GM19452 (cell line): ENCODE measurements at regions not wholly inside any gene's neighbourhood (a gene's known extent, or its start where the extent isn't known, plus 50 kb on each side); places are given as distances from the start of the nearest gene placed in this dataset.
"Not testable (repeated sequence)": the region's sequence is repeated elsewhere in the genome, so short reads cannot be mapped to it uniquely, and the experiment has no call there.

Source experiments
- ATAC-seq: cut with Tn5 transposase; IDR thresholded peaks from one replicate; pipeline ENCODE4 v1.9.1; 2021; ENCODE audit not compliant: unreplicated experiment

- ATAC-seq: not testable (repeated sequence)
These were observed 235.3 kb downstream of the BCL2L11 start for GRCh38 chr2:111355823-111356511.

- not testable (repeated sequence) for ATAC-seq
These were observed 235.9 kb downstream of the BCL2L11 start for GRCh38 chr2:111356512-111357031.

- not testable (repeated sequence) for ATAC-seq
These were observed 245.4 kb downstream of the BCL2L11 start for GRCh38 chr2:111365986-111366640.

GRCh38 chr2:111366641-111367029 lies 245.9 kb downstream of the BCL2L11 start:
- ATAC-seq: not testable (repeated sequence)

- ATAC-seq: not testable (repeated sequence)
These were observed 246.4 kb downstream of the BCL2L11 start for GRCh38 chr2:111367080-111367479.

- ATAC-seq: not testable (repeated sequence)
These were observed 247.2 kb downstream of the BCL2L11 start for GRCh38 chr2:111367871-111368270.

DNA sequence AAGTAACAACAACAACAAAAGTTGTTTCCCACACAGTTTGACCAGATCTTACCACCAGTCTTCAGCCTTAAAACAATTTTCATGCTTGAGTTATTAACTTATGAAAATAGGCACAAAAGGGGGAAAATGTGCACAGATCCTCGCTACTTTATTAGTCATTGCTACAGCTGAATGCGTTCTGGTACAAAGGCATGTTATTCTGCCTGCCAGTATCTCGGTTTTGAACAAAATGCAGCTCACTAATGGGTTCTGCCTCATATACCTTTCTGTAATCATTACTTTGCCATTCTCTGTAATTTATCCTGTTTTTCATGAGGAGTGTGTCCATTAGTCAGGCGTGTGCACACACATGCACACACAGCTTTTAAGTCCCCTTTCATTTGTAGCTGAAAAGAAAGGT lies 247.6 kb downstream of the BCL2L11 start:
- not testable (repeated sequence) for ATAC-seq

DNA sequence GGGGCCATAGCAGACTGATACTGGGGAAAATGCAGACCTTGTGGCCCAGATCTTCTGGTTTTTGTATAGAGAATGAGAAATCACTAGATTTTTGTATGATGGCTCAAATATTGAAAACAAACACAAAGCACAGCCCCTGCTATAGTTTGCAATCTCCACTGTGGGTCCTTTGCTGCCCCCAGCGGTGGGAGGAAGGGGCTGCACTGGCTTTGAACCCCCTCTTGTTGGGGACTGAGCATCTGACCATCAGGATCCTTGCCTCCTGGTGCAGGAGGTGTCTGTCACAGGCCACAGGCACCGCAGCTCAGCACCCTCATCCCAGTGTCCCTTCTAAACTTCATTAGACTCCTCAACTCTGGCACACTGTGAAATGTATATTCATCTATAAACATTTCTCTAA lies 252.3 kb downstream of the BCL2L11 start:
- ATAC-seq: not testable (repeated sequence)

GRCh38 chr2:111373989-111374388 lies 253.3 kb downstream of the BCL2L11 start:
- ATAC-seq: not testable (repeated sequence)

DNA sequence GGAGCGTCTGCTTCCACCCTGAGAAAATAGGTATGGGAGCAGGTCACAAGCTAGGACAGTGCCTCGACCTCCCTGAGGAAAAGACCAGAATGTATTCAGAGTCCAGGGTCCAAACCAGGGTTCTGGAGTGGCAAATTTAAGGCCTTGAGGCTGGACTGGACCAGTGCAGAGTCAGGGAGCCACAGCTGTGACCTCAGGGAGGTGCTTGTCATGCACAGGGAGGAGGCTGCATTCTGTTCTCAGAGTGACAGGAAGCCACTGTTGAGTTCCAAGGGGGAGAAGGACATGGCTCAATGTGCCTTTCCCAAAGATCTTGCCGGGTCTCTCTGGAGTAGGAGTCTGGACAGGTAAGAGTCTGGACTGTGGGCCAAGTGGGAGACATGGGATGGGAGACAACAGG lies 254.0 kb downstream of the BCL2L11 start:
- not testable (repeated sequence) for ATAC-seq

GRCh38 chr2:111375320-111375883 lies 254.7 kb downstream of the BCL2L11 start:
- ATAC-seq: not testable (repeated sequence)

DNA sequence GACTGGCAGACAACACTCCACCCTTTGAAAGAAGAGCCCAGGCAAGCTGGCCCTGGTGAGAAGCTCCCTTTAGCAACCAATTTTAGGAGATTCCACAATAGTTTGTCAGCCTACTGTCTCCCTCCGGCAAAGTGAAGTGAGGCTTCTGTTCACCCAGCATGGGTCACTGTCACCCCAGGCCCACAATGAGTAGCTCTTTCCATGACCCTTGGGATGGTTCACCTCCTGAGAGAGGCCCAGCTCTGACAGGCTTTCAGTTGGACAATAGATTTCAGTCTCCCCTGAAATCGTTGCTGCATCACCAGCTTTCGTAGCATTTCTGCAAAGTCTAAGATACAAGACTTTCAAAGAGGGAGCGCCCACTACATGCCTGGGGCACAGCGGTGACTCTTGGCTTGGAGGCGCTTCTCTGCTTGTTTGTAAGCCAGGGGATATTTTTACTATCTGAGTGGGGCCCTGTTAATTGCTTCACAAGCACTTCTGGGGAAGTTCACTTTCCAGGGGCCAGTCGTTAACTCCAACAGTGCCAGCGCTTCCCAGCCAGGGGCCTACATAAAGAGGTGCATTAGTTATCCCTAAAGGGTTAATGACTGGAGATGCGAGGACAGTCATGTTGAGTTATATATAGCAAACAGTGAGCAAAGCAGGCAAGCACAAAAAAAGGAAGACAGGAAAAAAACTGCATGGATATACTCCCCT lies 255.7 kb downstream of the BCL2L11 start:
- not testable (repeated sequence) for ATAC-seq

- not testable (repeated sequence) for ATAC-seq
These were observed 256.2 kb downstream of the BCL2L11 start for GRCh38 chr2:111376971-111377352.

- not testable (repeated sequence) for ATAC-seq
These were observed 256.8 kb downstream of the BCL2L11 start for GRCh38 chr2:111377386-111377959.

- not testable (repeated sequence) for ATAC-seq
These were observed 257.6 kb downstream of the BCL2L11 start for GRCh38 chr2:111378348-111378747.

GRCh38 chr2:111380733-111381439 lies 260.2 kb downstream of the BCL2L11 start:
- not testable (repeated sequence) for ATAC-seq

- ATAC-seq: not testable (repeated sequence)
These were observed 261.0 kb downstream of the BCL2L11 start for GRCh38 chr2:111381530-111382306.

DNA sequence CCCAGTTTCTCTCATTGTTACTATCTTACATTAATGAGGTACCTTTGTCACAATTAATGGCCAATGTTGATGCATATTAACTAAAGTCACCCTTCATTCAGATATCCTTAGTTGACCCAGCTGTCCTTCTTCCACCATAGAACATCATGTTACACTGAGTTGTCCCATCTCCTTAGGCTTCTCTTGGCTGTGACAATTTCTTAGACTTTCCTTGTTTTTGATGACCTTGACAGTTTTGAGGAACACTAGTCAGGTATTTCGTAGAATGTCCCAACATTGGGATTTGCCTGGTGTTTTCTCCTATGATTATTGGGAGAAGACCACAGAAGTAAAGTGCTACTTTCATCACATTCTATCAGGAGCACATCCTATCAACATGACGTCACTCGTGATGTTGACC lies 261.8 kb downstream of the BCL2L11 start:
- not testable (repeated sequence) for ATAC-seq

DNA sequence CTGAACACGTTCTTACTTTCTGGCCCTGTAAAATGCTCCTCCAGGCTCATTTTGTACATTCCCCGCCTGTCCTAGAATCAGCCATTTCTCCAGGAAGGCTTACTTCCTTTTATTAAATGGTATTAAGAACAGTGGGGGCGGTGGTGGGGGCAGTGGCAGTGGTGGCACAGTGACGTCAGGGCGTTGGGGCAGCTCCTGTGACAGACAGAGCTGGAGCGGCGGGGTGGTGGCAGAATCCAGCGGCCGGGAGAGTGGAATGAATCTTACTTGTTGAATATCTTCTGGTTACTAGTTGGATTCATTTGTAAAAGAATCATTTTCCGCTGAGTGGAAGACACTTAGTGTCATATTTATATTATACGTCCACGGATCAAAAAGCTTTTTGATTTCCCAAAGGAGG lies 262.6 kb downstream of the BCL2L11 start:
- ATAC-seq: not testable (repeated sequence)
